HUES48 (cell line): ENCODE measurements at regions not wholly inside any gene's neighbourhood (a gene's known extent, or its start where the extent isn't known, plus 50 kb on each side); places are given as distances from the start of the nearest gene placed in this dataset.

Experiments
- H3K27ac ChIP-seq: one replicate; pipeline ENCODE4 v1.7.0; 2013; ENCODE audit warnings: low read depth, low read length, inconsistent platforms
- H3K27me3 ChIP-seq: 2 replicates; pipeline ENCODE4 v1.6.1; 2013; ENCODE audit warnings: mild to moderate bottlenecking, low read length; ENCODE audit not compliant: control insufficient read depth, insufficient read depth
- H3K36me3 ChIP-seq: 2 replicates; pipeline ENCODE4 v1.6.1; 2013; ENCODE audit warnings: low read length; ENCODE audit not compliant: control insufficient read depth, insufficient read depth
- H3K4me1 ChIP-seq: 2 replicates; pipeline ENCODE4 v1.6.1; 2013; ENCODE audit warnings: mild to moderate bottlenecking, low read length; ENCODE audit not compliant: control insufficient read depth, insufficient read depth
- H3K4me3 ChIP-seq: 2 replicates; pipeline ENCODE4 v1.5.1; 2013; ENCODE audit warnings: mild to moderate bottlenecking, low read depth, low read length
- H3K9ac ChIP-seq: 2 replicates; pipeline ENCODE4 v1.6.1; 2013; ENCODE audit warnings: mild to moderate bottlenecking, low read depth, low read length, moderate library complexity
- H3K9me3 ChIP-seq: 2 replicates; pipeline ENCODE4 v1.6.1; 2013; ENCODE audit warnings: low read length; ENCODE audit not compliant: control insufficient read depth, insufficient read depth

GRCh38 chr14:79924551-79924950 is 286.8 kb downstream of the DIO2 start:
- Histone ChIP-seq H3K4me3 (no peak overlapping the region), H3K9me3 (no peaks in the 10 kb centered on the region), H3K36me3 (no peaks in the 10 kb centered on the region), H3K27me3 (no peaks in the 10 kb centered on the region), H3K27ac (no peak overlapping the region), H3K9ac (no peak overlapping the region), H3K4me1 (no peaks in the 10 kb centered on the region)

- Histone ChIP-seq H3K9ac (no peak overlapping the region), H3K4me3 (no peak overlapping the region), H3K9me3 (no peaks in the 10 kb centered on the region), H3K27me3 (no peaks in the 10 kb centered on the region), H3K4me1 (no peaks in the 10 kb centered on the region), H3K36me3 (no peaks in the 10 kb centered on the region), H3K27ac (no peak overlapping the region)
Measured at GRCh38 chr14:79920180-79920692, 291.1 kb downstream of the DIO2 start.
